Memory B cell (primary cell): ENCODE measurements at regions not wholly inside any gene's neighbourhood (a gene's known extent, or its start where the extent isn't known, plus 50 kb on each side); places are given as distances from the start of the nearest gene placed in this dataset.
"Not testable (repeated sequence)": the region's sequence is repeated elsewhere in the genome, so short reads cannot be mapped to it uniquely, and the experiment has no call there.

Experiments
- ATAC-seq: fragments of 150-1000 bp; cut with Tn5 transposase; 2 replicates; pipeline ENCODE4 v1.10.0; 2021; ENCODE audit warnings: low read depth, mild to moderate bottlenecking, moderate library complexity
- DNase-seq, 2 donors: peaks; one replicate each; pipeline ENCODE4 v3.0.0; 2022; ENCODE audit warnings: low spot score in 2 of 2
- H3K27ac Mint-ChIP-seq: one replicate; pipeline ENCODE4 v1.8.0; 2022; ENCODE audit warnings: mild to moderate bottlenecking, moderate library complexity, mixed read lengths
- H3K27me3 Mint-ChIP-seq: one replicate; pipeline ENCODE4 v1.8.0; 2022; ENCODE audit warnings: mixed read lengths
- H3K36me3 Mint-ChIP-seq: one replicate; pipeline ENCODE4 v1.8.0; 2022; ENCODE audit warnings: mild to moderate bottlenecking, mixed read lengths
- H3K4me1 Mint-ChIP-seq: one replicate; pipeline ENCODE4 v1.8.0; 2022; ENCODE audit warnings: mixed read lengths
- H3K4me3 Mint-ChIP-seq: one replicate; pipeline ENCODE4 v1.8.0; 2022; ENCODE audit warnings: mild to moderate bottlenecking, moderate library complexity, mixed read lengths
- H3K9me3 Mint-ChIP-seq: one replicate; pipeline ENCODE4 v1.8.0; 2022; ENCODE audit warnings: mixed read lengths

DNA sequence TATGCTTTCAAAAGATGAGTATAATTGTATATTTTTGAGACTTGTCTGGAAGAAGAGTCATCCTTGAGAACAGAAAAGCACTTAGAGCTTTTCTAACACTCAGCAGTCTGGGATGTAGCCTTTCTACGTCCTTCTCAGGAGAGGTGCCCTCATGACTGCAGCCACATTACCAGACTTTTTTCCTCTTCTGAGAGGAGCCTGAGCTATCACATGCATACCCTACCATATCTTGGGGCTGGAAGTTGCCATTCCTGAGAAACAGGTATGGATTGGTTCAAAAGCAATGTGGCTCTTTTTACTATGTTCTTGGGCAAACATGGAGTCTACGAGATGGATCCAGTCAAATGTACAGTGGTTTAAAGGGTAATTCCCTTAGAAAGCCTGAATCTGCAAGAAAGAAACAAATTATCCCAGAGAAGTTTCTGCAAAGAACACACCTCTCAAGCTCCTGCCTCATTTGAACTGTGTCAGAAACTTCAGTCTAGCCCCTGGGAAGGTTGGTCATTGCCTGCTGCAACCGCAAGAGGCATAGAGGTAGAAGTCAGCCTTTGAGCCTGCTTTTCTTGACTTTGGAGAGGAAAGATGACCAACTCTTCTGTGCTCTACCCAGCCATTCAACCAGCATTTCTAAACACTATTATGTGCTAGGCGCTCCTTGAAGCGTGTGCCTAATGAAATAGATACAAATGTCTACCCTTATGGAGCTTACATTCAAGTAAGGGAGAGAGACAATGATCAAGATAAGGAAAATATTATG is 401.9 kb upstream of the ACTBL2 start:
- DNase-seq (no peak), ATAC-seq (no peak)
- Mint-ChIP-seq H3K9me3 (no peaks in the 10 kb centered on the region), H3K4me3 (no peak overlapping the region), H3K4me1 (no peaks in the 10 kb centered on the region), H3K27ac (no peak overlapping the region), H3K27me3 (no peaks in the 10 kb centered on the region), H3K36me3 (no peaks in the 10 kb centered on the region)

DNA sequence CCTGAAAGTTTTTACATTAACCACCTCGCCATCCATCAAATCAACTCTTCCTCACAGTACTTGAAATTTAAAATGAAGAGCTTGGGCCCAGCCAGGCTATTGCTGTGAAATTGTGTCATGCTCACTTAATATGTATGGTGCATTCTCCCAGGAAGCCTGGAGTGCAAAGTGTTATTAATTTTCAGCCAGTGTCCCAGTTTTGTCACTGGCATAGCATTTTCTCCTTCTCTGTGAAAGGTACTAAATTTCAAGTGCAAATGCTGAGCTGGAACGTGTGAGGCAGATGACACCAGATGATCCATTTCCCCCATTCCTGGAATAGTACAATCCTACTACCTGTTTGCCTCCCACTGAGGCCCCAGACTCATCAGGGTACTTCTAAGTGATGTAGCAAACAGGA is 397.6 kb upstream of the ACTBL2 start:
- Mint-ChIP-seq H3K27ac (no peak overlapping the region), H3K4me1 (no peaks in the 10 kb centered on the region), H3K27me3 (peaks cover 2% of the 10 kb centered on the region), H3K4me3 (no peak overlapping the region), H3K9me3 (no peaks in the 10 kb centered on the region), H3K36me3 (no peaks in the 10 kb centered on the region)
- DNase-seq (no peak), ATAC-seq (no peak)

DNA sequence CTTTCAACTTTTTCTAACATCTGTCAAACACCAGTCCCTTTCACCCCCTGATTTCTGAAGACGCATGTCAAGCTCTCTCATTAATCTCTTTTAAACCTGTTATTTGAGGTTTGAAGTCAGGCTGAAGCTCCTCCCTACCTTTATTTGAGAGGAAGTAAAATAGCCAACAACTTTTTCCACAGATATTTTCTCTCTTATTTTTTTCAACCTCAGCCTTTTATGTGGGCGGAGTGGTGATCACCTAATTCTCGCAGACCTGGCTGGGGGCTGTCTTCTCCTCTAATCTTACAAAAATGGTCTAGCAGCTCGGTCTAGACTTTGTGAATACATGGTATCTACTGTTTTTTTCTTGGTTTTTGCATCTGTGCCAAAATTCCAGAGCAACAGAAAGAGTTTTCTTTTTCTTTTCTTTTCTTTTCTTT is 395.7 kb upstream of the ACTBL2 start:
- no peak overlapping the region for H3K27ac Mint-ChIP-seq
- no peaks in the 10 kb centered on the region for H3K9me3 Mint-ChIP-seq
- DNase-seq (no peak), ATAC-seq (no peak)
- H3K4me3 Mint-ChIP-seq, result no peak overlapping the region
- peaks cover 2% of the 10 kb centered on the region for H3K27me3 Mint-ChIP-seq
- no peaks in the 10 kb centered on the region for H3K4me1 Mint-ChIP-seq
- H3K36me3 Mint-ChIP-seq, result no peaks in the 10 kb centered on the region

DNA sequence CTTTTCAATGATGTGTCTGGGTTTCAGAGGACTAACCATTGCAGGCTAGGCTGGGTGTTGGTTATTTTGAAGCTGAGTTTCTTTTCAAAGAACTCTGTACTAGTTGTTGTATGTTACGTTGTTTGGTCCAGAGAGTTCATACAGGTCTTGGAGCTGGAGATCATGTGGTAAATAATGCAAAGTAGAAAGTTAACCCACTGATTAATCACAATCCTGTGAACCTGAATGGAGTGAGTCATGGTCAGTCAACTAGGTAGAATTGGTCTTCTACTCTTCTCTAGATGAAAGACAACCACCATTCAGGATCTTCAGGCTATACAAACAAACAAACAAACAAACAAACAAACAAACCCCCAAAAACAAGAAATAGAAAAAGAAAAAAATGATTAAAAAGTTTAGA is 388.9 kb upstream of the ACTBL2 start:
- no peaks in the 10 kb centered on the region for H3K4me1 Mint-ChIP-seq
- peaks cover 2% of the 10 kb centered on the region for H3K9me3 Mint-ChIP-seq
- no peak overlapping the region for H3K4me3 Mint-ChIP-seq
- ATAC-seq, result no peak
- no peaks in the 10 kb centered on the region for H3K36me3 Mint-ChIP-seq
- no peak overlapping the region for H3K27ac Mint-ChIP-seq
- peaks cover 3% of the 10 kb centered on the region for H3K27me3 Mint-ChIP-seq
- no peak for DNase-seq

DNA sequence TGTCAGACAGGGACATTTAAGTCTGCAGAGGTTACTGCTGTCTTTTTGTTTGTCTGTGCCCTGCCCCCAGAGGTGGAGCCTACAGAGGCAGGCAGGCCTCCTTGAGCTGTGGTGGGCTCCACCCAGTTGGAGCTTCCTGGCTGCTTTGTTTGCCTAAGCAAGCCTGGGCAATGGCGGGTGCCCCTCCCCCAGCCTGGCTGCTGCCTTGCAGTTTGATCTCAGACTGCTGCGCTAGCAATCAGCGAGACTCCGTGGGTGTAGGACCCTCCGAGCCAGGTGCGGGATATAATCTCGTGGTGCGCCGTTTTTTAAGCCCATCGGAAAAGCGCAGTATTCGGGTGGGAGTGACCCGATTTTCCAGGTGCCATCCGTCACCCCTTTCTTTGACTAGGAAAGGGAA is 387.7 kb upstream of the ACTBL2 start:
- not testable (repeated sequence) for H3K4me3 Mint-ChIP-seq, H3K36me3 Mint-ChIP-seq, ATAC-seq, H3K9me3 Mint-ChIP-seq, DNase-seq, H3K27me3 Mint-ChIP-seq, H3K27ac Mint-ChIP-seq, H3K4me1 Mint-ChIP-seq

DNA sequence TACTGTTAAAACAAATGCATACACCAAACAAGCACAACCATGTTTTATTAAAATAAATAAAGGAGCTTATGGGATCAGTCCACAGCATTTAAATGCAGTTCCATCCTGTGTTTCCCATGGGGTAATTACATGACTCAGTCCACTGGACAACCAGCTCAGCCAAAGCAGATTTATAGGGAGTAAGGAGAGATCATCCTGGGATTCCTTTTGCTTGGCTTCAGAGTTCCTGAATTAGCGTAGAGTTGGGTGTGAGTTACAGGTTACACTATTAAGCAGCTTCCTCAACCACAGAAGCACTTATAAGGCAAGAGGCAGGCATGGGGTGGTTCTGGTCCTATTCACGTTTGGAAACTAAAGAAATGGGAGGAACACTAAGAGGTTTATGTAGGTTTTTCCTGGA is 381.1 kb upstream of the ACTBL2 start:
- H3K27me3 Mint-ChIP-seq, result no peaks in the 10 kb centered on the region
- H3K9me3 Mint-ChIP-seq, result no peaks in the 10 kb centered on the region
- no peak overlapping the region for H3K4me3 Mint-ChIP-seq
- no peak overlapping the region for H3K27ac Mint-ChIP-seq
- no peaks in the 10 kb centered on the region for H3K4me1 Mint-ChIP-seq
- H3K36me3 Mint-ChIP-seq, result no peaks in the 10 kb centered on the region
- DNase-seq, result no peak
- ATAC-seq, result no peak

DNA sequence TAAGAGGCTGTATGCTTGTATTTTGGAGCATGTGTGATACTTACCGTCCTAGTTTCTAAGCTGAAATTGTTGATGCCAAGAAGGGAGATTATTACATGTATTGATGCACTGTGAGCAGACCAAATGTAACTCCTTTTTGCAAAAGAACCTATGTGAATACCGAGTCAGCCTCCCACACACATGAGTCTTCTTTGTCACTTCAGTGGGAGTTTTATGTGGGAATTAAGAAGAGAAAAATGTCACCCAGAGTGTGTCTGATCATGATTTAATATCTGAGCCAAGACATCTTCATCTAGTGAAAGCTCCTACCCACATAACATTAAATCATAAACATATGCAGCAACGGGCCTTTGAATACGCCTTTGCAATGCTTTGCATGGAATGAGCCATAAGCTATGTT is 380.3 kb upstream of the ACTBL2 start:
- Mint-ChIP-seq H3K27me3 (no peaks in the 10 kb centered on the region), H3K9me3 (no peaks in the 10 kb centered on the region), H3K4me3 (no peak overlapping the region), H3K4me1 (no peaks in the 10 kb centered on the region), H3K36me3 (no peaks in the 10 kb centered on the region), H3K27ac (no peak overlapping the region)
- DNase-seq, result no peak
- ATAC-seq, result no peak

DNA sequence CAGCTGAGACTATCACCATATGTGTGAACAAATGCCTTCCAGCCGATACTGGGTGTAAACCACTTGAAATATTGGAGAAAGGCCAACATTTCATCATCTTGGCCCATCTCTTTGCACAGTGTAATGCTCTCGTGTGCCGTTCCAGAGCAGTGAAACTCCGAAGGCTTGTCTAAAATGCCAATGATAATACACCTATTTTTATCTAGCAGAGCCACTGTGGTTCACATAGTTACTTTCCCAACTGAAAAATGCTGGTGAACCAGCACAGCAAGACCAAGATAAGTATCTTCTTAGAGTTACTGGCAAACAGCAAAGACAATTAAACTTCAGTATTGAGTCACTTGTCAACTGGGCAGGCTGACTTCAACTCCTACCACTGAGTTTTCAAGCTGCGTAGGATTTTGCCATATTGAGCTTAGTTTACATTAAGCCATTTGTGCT is 379.9 kb upstream of the ACTBL2 start:
- no peak overlapping the region for H3K4me3 Mint-ChIP-seq
- no peaks in the 10 kb centered on the region for H3K36me3 Mint-ChIP-seq
- no peak for DNase-seq
- no peaks in the 10 kb centered on the region for H3K4me1 Mint-ChIP-seq
- H3K27ac Mint-ChIP-seq, result no peak overlapping the region
- no peaks in the 10 kb centered on the region for H3K27me3 Mint-ChIP-seq
- no peak for ATAC-seq
- H3K9me3 Mint-ChIP-seq, result no peaks in the 10 kb centered on the region

DNA sequence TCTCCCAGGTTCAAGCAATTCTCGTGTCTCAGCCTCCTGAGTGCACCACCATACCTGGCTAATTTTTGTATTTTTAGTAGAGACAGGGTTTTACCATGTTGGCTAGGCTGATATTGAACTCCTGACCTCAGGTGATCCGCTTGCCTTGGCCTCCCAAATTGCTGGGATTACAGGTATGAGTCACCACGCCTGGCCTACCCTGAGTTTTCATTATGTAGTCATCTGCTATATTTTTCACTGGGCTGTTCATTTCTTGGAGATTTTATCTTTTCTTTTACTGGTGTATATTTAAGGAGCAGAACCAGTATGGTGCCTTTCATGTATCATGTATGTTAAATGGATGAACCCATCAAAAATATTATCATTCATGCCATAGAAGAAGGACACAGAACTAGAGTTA is 377.0 kb upstream of the ACTBL2 start:
- ATAC-seq (no peak), DNase-seq (no peak)
- no peaks in the 10 kb centered on the region for H3K4me1 Mint-ChIP-seq
- H3K27me3 Mint-ChIP-seq, result no peaks in the 10 kb centered on the region
- no peak overlapping the region for H3K27ac Mint-ChIP-seq
- H3K9me3 Mint-ChIP-seq, result no peaks in the 10 kb centered on the region
- H3K4me3 Mint-ChIP-seq, result no peak overlapping the region
- no peaks in the 10 kb centered on the region for H3K36me3 Mint-ChIP-seq

DNA sequence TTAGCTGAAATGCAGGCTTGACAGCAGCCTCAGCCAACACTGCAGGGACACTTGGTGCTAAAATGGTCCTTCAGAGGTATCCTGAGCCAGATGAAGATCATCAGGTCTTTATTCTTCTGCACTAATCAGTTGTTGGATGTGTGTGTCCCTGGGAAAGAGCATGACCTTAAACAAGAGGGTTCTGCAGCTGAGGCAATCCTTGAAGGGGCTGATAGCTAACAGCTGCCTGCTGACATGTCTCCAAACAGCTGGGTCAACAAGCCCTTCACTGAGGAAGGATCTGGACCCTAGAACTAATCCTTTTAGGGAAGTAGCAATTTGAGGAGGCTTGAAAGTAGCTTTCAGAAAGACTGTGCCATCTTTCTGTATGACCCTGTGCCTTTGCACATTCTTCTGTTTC is 376.3 kb upstream of the ACTBL2 start:
- ATAC-seq, result no peak
- H3K9me3 Mint-ChIP-seq, result no peaks in the 10 kb centered on the region
- no peaks in the 10 kb centered on the region for H3K27me3 Mint-ChIP-seq
- H3K4me3 Mint-ChIP-seq, result no peak overlapping the region
- H3K36me3 Mint-ChIP-seq, result no peaks in the 10 kb centered on the region
- no peak overlapping the region for H3K27ac Mint-ChIP-seq
- no peak for DNase-seq
- no peaks in the 10 kb centered on the region for H3K4me1 Mint-ChIP-seq

DNA sequence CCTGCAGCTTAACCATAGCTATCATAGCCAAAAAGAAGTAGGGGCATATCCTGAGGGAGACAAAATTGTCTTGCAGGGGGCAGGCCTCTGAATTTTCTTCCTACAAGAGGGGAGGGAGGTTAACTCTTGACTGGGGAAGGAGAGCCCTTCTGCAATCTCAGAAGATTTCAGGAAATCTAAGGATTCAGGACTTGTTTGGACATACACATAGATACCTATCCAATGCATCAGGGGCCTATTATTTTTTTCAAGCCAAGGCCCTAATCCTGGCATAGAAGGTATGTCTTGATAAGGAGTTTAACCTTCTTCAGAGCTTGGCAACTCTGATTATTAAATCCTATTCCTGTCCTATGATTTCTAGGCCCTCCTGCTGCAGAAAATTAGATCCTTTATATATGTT is 375.1 kb upstream of the ACTBL2 start:
- Mint-ChIP-seq H3K27ac (no peak overlapping the region), H3K4me1 (no peaks in the 10 kb centered on the region), H3K4me3 (no peak overlapping the region), H3K9me3 (no peaks in the 10 kb centered on the region), H3K36me3 (no peaks in the 10 kb centered on the region), H3K27me3 (no peaks in the 10 kb centered on the region)
- ATAC-seq (no peak), DNase-seq (no peak)

DNA sequence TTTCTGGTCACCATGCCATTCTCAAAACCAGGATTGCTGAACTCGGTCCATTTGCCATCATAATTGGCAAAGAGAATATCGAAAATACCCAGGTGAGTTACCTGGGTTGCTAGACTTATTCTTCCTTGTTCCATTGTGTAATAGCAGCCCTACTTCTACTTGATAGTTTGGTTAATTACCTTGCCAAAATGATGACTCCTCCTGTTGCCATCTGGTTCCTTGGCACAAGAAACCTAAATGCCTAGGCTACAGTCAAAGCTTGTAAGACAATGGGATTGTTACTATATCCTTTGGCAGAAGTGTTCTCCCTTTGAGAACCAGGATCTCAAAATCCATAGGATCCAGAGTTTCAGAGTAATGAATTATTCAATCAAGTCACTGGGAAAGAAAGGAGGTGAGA is 373.2 kb upstream of the ACTBL2 start:
- Mint-ChIP-seq H3K4me3 (no peak overlapping the region), H3K4me1 (no peaks in the 10 kb centered on the region), H3K27me3 (no peaks in the 10 kb centered on the region), H3K27ac (no peak overlapping the region), H3K9me3 (no peaks in the 10 kb centered on the region), H3K36me3 (no peaks in the 10 kb centered on the region)
- ATAC-seq (no peak), DNase-seq (no peak)

DNA sequence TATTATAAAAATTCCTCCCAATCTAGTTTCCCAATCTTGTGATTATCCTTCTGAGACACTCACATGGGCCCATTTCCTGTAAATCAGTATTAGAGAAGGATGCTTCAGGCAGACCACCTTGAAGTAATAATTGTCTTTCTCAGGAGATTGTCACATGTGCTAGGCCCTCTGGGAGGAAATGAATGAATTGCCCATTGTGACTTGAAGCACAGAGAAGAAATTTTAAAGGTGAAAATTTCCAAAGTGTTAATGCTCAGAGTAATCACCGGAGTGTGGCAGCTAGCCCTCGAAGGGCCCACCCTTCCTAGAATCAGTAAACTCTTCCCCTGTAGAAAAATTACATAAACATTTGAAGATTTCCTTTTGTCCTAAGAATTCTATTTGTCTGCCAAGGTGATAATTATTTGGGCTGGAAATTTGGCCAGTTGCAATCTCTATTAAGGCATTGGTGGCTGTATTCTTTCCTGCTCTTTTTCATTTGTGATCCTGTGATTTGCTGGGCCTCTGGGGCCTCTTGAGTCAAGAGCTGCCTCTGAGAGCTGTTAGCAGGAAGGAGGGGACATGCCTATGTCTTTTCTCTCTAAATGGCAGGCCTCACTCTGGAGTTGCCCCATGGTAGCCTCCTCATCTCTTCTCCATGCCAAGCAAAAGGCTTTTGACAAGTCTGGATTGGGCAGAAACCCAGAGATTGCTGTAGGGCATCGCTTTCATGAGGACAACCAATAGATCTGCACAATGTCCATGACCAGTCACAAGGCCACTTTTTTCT is 371.5 kb upstream of the ACTBL2 start:
- ATAC-seq (no peak), DNase-seq (no peak)
- Mint-ChIP-seq H3K27ac (no peak overlapping the region), H3K4me1 (no peaks in the 10 kb centered on the region), H3K36me3 (no peaks in the 10 kb centered on the region), H3K4me3 (no peak overlapping the region), H3K9me3 (no peaks in the 10 kb centered on the region), H3K27me3 (no peaks in the 10 kb centered on the region)

DNA sequence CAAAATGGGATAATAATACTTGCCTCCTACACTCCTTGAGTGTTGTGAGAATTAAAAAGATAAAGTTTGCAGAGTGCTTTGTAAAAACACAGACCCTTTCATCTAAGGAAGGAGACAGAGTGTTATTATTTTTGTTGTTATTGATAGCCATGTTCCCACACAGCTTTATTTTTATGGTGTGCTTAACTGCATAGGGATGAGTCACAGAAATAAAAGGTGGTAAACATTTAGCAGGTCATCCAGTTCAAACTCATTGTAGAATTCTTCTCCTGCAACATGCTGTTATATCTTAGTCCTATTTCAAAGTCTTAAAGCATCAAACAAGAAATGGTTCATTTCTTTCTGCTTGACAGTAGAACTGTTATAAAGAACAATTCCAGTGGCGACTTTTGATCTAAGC is 367.5 kb upstream of the ACTBL2 start:
- H3K4me3 Mint-ChIP-seq, result no peak overlapping the region
- H3K4me1 Mint-ChIP-seq, result no peaks in the 10 kb centered on the region
- H3K27ac Mint-ChIP-seq, result no peak overlapping the region
- DNase-seq (no peak), ATAC-seq (no peak)
- H3K36me3 Mint-ChIP-seq, result no peaks in the 10 kb centered on the region
- H3K27me3 Mint-ChIP-seq, result peaks cover 2% of the 10 kb centered on the region
- H3K9me3 Mint-ChIP-seq, result no peaks in the 10 kb centered on the region

DNA sequence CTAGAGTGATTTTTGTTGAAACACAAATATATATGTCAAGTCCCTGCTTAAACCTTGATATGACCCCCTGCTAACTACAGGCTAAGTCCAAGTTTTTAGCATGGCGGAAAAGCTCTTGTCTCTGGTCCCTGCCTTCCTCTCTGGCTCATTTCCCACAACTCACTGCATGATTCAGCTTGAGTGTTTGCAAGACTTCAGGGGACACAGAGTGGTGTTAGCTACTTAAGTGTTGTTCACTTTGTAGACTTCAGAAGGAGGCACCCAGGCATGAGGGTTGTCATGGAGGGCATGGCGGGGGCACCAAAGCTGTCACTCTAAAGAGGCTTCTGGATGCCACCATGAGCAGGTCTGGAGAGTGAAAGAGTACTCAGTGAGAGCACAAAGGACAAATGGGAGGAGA is 362.4 kb upstream of the ACTBL2 start:
- peaks cover 4% of the 10 kb centered on the region for H3K27me3 Mint-ChIP-seq
- H3K4me3 Mint-ChIP-seq, result no peak overlapping the region
- DNase-seq (no peak), ATAC-seq (no peak)
- H3K4me1 Mint-ChIP-seq, result no peaks in the 10 kb centered on the region
- no peaks in the 10 kb centered on the region for H3K36me3 Mint-ChIP-seq
- no peak overlapping the region for H3K27ac Mint-ChIP-seq
- no peaks in the 10 kb centered on the region for H3K9me3 Mint-ChIP-seq
